GM20000 (cell line): ENCODE measurements at regions not wholly inside any gene's neighbourhood (a gene's known extent, or its start where the extent isn't known, plus 50 kb on each side); places are given as distances from the start of the nearest gene placed in this dataset.
"Not testable (repeated sequence)": the region's sequence is repeated elsewhere in the genome, so short reads cannot be mapped to it uniquely, and the experiment has no call there.

Source experiments
- DNase-seq: peaks from one replicate; pipeline ENCODE4 v3.0.0; 2012; ENCODE audit warnings: low spot score
- CTCF ChIP-seq: IDR thresholded peaks from 2 replicates; pipeline ENCODE4 v1.5.1; 2012; ENCODE audit warnings: mild to moderate bottlenecking, control low read depth; ENCODE audit errors: extremely low read depth, missing control alignments

GRCh38 chr5:21007781-21008180 lies 1019.8 kb upstream of the CDH18 start:
- no peak for TF ChIP-seq CTCF
- no peak for DNase-seq

GRCh38 chr5:20988933-20989332 lies 1000.9 kb upstream of the CDH18 start:
- not testable (repeated sequence) for DNase-seq

- no peak for DNase-seq
- no peak for TF ChIP-seq CTCF
These were observed 997.8 kb upstream of the CDH18 start for GRCh38 chr5:20985754-20986153.

DNA sequence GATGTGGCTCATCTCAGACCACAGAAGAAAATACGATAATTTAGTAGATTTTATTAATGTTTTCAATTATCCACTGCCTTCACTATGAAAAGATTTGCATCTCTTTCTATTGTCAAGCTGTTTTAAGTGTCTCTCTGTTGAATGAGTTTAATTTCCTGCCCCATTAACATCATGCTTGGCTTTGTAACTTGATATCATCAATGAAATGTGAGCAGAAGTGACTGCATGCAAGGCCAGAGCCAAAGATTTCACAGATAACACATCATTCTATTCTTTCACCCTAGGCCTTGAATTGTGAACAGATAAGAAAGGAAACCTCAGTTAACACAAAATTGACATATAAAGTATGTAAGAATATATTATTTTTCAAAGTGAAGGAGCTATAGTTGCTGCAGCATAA lies 986.4 kb upstream of the CDH18 start:
- no peak for TF ChIP-seq CTCF
- DNase-seq: no peak

GRCh38 chr5:20972419-20972925 lies 984.5 kb upstream of the CDH18 start:
- TF ChIP-seq CTCF: no peak
- no peak for DNase-seq

- no peak for TF ChIP-seq CTCF
These were observed 971.3 kb upstream of the CDH18 start for GRCh38 chr5:20959347-20959746.

GRCh38 chr5:20958641-20959040 lies 970.6 kb upstream of the CDH18 start:
- no peak for TF ChIP-seq CTCF
- no peak for DNase-seq

More at GRCh38 chr5:20959347-20959746, 971.3 kb upstream of the CDH18 start:
- no peak for DNase-seq

- TF ChIP-seq CTCF: no peak
- DNase-seq: no peak
These were observed 968.1 kb upstream of the CDH18 start for GRCh38 chr5:20956134-20956533.
